DOHH2 (cell line): ENCODE measurements at regions not wholly inside any gene's neighbourhood (a gene's known extent, or its start where the extent isn't known, plus 50 kb on each side); places are given as distances from the start of the nearest gene placed in this dataset.

Source experiments
- H3F3A ChIP-seq: fragments of 200-600 bp; sonication (generic), shearing (Covaris generic); 2 replicates; pipeline ENCODE4 v1.6.0; 2016; ENCODE audit warnings: antibody characterized with exemption, mild to moderate bottlenecking; ENCODE audit not compliant: control insufficient read depth, insufficient read depth
- H3K27ac ChIP-seq: fragments of 200-600 bp; sonication (generic); 2 replicates; pipeline ENCODE4 v1.5.1; 2014; ENCODE audit warnings: low read depth, mild to moderate bottlenecking, low read length, moderate library complexity
- H3K27me3 ChIP-seq: fragments of 200-600 bp; sonication (generic); 2 replicates; pipeline ENCODE4 v1.6.1; 2014; ENCODE audit warnings: mild to moderate bottlenecking, low read length, mixed read lengths; ENCODE audit not compliant: control insufficient read depth
- H3K36me3 ChIP-seq: fragments of 200-600 bp; sonication (generic); 2 replicates; pipeline ENCODE4 v1.6.1; 2014; ENCODE audit warnings: mild to moderate bottlenecking, low read length, moderate library complexity, mixed read lengths; ENCODE audit not compliant: control insufficient read depth
- H3K4me1 ChIP-seq: fragments of 200-600 bp; sonication (generic); 2 replicates; pipeline ENCODE4 v1.6.1; 2014; ENCODE audit warnings: mild to moderate bottlenecking, low read length, mixed read lengths; ENCODE audit not compliant: control insufficient read depth
- H3K4me2 ChIP-seq: fragments of 200-600 bp; sonication (generic); 2 replicates; pipeline ENCODE4 v1.6.0; 2014; ENCODE audit warnings: mild to moderate bottlenecking, low read length, moderate library complexity
- H3K4me3 ChIP-seq: fragments of 200-600 bp; sonication (generic); 2 replicates; pipeline ENCODE4 v1.5.1; 2014; ENCODE audit warnings: mild to moderate bottlenecking, low read length, mixed read lengths
- H3K79me2 ChIP-seq: fragments of 200-600 bp; sonication (generic); 2 replicates; pipeline ENCODE4 v1.6.1; 2014; ENCODE audit warnings: mild to moderate bottlenecking, low read length, mixed read lengths; ENCODE audit not compliant: control insufficient read depth
- H3K9me2 ChIP-seq: fragments of 200-600 bp; sonication (generic); replicated peaks from 2 replicates; pipeline ENCODE4 v1.6.1; 2014; ENCODE audit warnings: mild to moderate bottlenecking, low read length, mixed read lengths; ENCODE audit not compliant: control insufficient read depth
- H3K9me3 ChIP-seq: fragments of 200-600 bp; sonication (generic); 2 replicates; pipeline ENCODE4 v1.6.1; 2014; ENCODE audit warnings: antibody characterized with exemption, low read length, mixed read lengths; ENCODE audit not compliant: control insufficient read depth, insufficient read depth
- H4K20me1 ChIP-seq: fragments of 200-600 bp; sonication (generic); 2 replicates; pipeline ENCODE4 v1.6.0; 2014; ENCODE audit warnings: low read depth, mild to moderate bottlenecking, antibody characterized with exemption, low read length, moderate library complexity; ENCODE audit not compliant: control insufficient read depth, insufficient read depth
- CTCF ChIP-seq: fragments of 200-600 bp; sonication (generic); IDR thresholded peaks from one replicate; pipeline ENCODE4 v1.5.1; 2014; ENCODE audit warnings: antibody characterized with exemption, mild to moderate bottlenecking, low read depth, low read length; ENCODE audit not compliant: poor library complexity, severe bottlenecking
- EZH2phosphoT487 ChIP-seq: fragments of 200-600 bp; sonication (generic); IDR thresholded peaks from 2 replicates; pipeline ENCODE4 v1.6.1; 2017; ENCODE audit warnings: borderline replicate concordance, mild to moderate bottlenecking, antibody characterized with exemption, low read length, moderate library complexity, mixed read lengths

GRCh38 chr17:33816036-33816435 is 439.0 kb upstream of the CCL2 start:
- Histone ChIP-seq H3K4me1 (no peaks in the 10 kb centered on the region), H3K27ac (no peak overlapping the region), H3K79me2 (no peaks in the 10 kb centered on the region), H4K20me1 (no peaks in the 10 kb centered on the region), H3K9me3 (no peaks in the 10 kb centered on the region), H3K4me3 (no peak overlapping the region), H3K4me2 (no peak overlapping the region), H3K36me3 (no peaks in the 10 kb centered on the region), H3F3A (no peaks in the 10 kb centered on the region), H3K27me3 (no peaks in the 10 kb centered on the region), H3K9me2 (no peaks in the 10 kb centered on the region)
- TF ChIP-seq CTCF, result no peak
- TF ChIP-seq EZH2phosphoT487, result no peak

DNA sequence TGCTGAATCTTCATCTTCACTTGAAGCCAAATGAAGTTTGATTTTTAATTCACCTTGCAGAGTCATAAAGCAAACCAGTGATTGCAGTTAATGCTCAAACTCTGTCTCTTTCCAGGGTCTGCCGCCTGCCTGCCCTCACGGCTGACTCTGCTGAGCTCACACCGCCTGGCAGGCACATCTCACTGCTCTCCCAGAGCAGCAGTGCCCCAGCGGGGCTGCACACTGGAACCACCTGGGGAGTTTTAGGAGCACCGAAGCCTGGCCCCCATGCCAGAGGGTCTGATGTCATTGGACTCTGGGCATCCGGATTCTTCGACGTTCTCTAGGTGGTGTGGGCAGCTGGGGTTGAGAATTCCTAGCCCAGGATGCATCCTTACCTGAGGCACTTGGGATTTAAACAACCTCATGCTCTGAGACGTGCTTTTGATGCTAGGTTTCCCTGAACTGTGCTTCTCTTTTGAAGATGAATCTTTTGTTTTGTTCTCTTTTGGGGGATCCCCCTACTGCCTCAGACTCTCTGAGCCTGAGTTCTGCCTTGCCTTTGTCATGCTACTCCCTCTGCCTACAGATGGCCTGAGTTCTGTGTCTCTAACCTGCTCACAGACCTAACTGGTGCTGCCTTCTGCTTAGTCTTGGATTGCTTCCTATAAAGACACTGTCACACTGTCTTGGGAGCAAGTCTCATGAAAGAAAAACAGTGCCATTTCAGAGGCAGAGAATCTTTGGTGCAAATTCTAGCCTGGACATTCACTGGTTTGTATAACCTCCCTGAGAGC is 438.1 kb upstream of the CCL2 start:
- H3K36me3 ChIP-seq, result no peaks in the 10 kb centered on the region
- H3F3A ChIP-seq, result no peaks in the 10 kb centered on the region
- no peak for TF ChIP-seq EZH2phosphoT487
- TF ChIP-seq CTCF, result no peak
- H3K27ac ChIP-seq, result no peak overlapping the region
- no peaks in the 10 kb centered on the region for H3K79me2 ChIP-seq
- H3K9me3 ChIP-seq, result no peaks in the 10 kb centered on the region
- no peaks in the 10 kb centered on the region for H4K20me1 ChIP-seq
- H3K4me2 ChIP-seq, result no peak overlapping the region
- H3K27me3 ChIP-seq, result no peaks in the 10 kb centered on the region
- H3K9me2 ChIP-seq, result no peaks in the 10 kb centered on the region
- H3K4me3 ChIP-seq, result no peak overlapping the region
- H3K4me1 ChIP-seq, result no peaks in the 10 kb centered on the region

DNA sequence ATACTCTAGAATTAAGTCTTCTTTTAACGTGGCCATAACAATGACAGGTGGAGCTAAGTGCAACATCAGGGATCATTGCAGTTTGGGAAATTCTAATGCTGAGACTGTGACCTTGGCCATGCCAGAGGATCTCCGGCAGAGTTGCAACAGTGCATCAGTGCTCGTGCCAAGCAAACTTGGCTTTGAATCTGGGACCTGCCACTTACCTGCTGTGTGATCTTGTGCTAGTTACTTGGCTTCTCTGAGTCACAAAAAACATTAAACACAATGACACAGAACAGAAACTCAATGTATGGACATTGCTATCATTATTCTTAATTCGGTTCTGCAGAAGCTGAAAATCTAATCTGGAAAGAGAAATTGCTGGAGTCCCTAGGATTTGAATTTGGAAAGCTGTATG is 435.5 kb upstream of the CCL2 start:
- H3K9me2 ChIP-seq, result no peaks in the 10 kb centered on the region
- H3K79me2 ChIP-seq, result no peaks in the 10 kb centered on the region
- H3F3A ChIP-seq, result no peaks in the 10 kb centered on the region
- TF ChIP-seq CTCF (no peak), EZH2phosphoT487 (no peak)
- H3K9me3 ChIP-seq, result no peaks in the 10 kb centered on the region
- no peaks in the 10 kb centered on the region for H3K4me1 ChIP-seq
- no peaks in the 10 kb centered on the region for H4K20me1 ChIP-seq
- H3K4me3 ChIP-seq, result no peak overlapping the region
- no peak overlapping the region for H3K4me2 ChIP-seq
- H3K27ac ChIP-seq, result no peak overlapping the region
- no peaks in the 10 kb centered on the region for H3K36me3 ChIP-seq
- no peaks in the 10 kb centered on the region for H3K27me3 ChIP-seq
